GM10266 (cell line): ENCODE measurements at regions not wholly inside any gene's neighbourhood (a gene's known extent, or its start where the extent isn't known, plus 50 kb on each side); places are given as distances from the start of the nearest gene placed in this dataset.
"Not testable (repeated sequence)": the region's sequence is repeated elsewhere in the genome, so short reads cannot be mapped to it uniquely, and the experiment has no call there.

Source experiments
- DNase-seq: peaks from one replicate; pipeline ENCODE4 v3.0.0; 2012; ENCODE audit errors: extremely low spot score
- CTCF ChIP-seq: IDR thresholded peaks from 2 replicates; pipeline ENCODE4 v1.5.1; 2012; ENCODE audit warnings: mild to moderate bottlenecking, low read depth; ENCODE audit not compliant: control insufficient read depth, insufficient read depth; ENCODE audit errors: missing control alignments

DNA sequence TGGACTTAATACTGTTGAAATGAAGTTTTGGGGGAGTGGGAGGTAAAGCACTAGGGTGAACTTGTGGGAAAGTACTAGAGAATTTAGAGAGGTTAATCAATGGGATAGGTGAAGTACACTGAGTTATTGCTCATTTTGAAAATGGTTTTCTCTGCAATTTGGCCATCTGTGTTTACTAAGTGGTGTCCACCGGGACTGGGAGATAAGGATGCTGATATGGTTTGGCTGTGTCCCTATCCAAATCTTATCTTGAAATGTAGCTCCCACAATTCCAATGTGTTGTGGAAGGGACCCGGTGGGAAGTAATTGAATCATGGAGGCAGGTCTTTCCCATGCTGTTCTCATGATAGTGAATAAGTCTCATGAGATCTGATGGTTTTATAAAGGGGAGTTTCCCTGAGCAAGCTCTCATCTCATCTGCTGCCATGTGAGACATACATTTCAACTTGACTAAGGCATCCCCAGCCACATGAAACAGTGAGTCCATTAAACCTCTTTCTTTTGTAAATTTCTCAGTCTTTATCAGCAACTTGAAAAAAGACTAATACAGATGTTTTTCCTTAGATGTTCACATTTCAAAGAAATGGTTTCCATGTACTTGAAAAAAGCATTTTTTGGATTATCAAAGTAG, 1569.4 kb upstream of the PRR20A start:
- no peak for TF ChIP-seq CTCF
- no peak for DNase-seq

GRCh38 chr13:55572408-55572807, 1568.3 kb upstream of the PRR20A start:
- TF ChIP-seq CTCF: no peak

DNA sequence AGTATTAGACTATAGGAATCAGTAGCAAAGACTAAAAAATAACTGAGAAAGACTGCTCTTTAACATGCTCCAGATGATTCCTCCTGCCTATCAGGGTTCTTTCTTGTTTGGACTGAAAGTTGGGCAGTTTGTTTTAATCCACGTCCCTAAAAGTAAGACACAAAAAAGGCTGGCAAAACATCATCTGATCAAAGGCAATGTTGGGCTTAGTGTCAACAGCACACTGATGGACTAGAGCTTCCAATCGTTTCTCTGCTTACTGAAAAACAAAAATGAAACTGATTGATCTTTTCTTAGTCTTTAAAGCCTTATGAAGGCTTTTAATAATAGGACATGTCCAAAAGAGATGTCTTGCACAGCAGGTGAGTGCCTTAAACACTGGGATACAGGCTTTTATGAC, 1567.9 kb upstream of the PRR20A start:
- no peak for DNase-seq
- no peak for TF ChIP-seq CTCF

More at GRCh38 chr13:55572408-55572807, 1568.3 kb upstream of the PRR20A start:
- DNase-seq: no peak

DNA sequence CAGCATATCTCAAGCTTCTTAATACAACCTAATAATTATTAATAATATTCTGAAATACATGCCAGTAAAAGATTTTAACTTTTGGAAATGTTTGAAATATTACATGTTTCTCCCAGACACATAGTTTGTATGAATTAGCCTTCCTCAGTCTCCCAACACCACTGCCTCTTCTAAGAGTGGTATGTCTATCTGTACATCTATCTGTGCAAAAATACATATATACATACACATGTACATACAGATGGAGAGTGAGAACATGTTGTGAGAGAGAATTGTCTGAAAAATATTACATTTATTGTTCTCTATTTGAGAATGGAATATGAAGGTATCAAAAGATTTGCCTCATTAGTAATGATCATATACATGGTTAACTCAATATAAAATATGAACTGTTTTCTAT, 1567.2 kb upstream of the PRR20A start:
- no peak for TF ChIP-seq CTCF
- no peak for DNase-seq

DNA sequence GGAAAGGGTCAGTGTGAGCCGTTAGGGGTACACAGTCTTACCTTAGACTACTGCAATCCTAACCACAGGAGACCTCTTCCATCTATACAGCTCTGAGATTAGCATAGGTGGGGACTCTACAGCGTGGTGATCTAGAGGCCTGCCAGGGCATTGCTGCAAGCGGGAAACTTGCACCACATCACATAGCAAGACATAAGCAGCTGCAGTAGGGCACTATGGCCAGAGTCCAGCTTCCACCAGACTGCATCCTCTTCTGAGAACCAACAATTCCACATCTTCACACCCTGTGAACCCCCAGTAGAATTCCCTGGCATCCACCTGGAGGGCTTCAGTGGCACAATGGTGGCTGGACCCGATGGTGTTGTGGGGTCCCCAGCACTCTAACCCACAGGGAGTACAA, 1564.3 kb upstream of the PRR20A start:
- TF ChIP-seq CTCF: no peak
- DNase-seq: no peak

- no peak for TF ChIP-seq CTCF
Observed at GRCh38 chr13:55577082-55577846, 1563.5 kb upstream of the PRR20A start.

GRCh38 chr13:55577847-55578210, 1562.9 kb upstream of the PRR20A start:
- DNase-seq: no peak
- no peak for TF ChIP-seq CTCF

More at GRCh38 chr13:55577082-55577846, 1563.5 kb upstream of the PRR20A start:
- no peak for DNase-seq

GRCh38 chr13:55582294-55582693, 1558.4 kb upstream of the PRR20A start:
- not testable (repeated sequence) for DNase-seq
